GM12873 (cell line): ENCODE measurements at regions not wholly inside any gene's neighbourhood (a gene's known extent, or its start where the extent isn't known, plus 50 kb on each side); places are given as distances from the start of the nearest gene placed in this dataset.

Experiments
- TF ChIP-seq, protein P1 (sequence below): IDR thresholded peaks from 2 replicates; pipeline ENCODE4 v1.5.1; 2012; ENCODE audit warnings: low read depth, mild to moderate bottlenecking, moderate library complexity, low read length, control low read depth; ENCODE audit not compliant: insufficient read depth; ENCODE audit errors: missing control alignments

DNA sequence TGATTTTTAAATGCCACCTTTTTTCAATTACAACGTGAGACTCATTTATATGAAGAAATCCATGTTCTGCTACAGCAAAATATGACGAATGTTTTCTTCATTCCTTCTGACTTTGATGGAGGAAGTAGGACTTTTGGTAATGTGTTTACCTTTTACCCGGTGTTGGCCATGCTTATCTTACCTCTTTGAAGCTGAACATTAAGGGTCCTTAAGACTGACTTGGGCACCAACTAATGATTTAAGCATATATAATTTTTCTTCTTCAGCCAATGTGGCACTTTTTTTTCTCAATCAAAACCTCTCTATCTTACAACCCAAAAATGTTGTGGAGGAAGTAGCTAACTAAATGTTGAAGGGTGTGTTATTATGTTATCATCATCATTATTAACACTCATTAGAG is 337.5 kb downstream of the EPHA7 start:
- TF ChIP-seq, protein P1, sequence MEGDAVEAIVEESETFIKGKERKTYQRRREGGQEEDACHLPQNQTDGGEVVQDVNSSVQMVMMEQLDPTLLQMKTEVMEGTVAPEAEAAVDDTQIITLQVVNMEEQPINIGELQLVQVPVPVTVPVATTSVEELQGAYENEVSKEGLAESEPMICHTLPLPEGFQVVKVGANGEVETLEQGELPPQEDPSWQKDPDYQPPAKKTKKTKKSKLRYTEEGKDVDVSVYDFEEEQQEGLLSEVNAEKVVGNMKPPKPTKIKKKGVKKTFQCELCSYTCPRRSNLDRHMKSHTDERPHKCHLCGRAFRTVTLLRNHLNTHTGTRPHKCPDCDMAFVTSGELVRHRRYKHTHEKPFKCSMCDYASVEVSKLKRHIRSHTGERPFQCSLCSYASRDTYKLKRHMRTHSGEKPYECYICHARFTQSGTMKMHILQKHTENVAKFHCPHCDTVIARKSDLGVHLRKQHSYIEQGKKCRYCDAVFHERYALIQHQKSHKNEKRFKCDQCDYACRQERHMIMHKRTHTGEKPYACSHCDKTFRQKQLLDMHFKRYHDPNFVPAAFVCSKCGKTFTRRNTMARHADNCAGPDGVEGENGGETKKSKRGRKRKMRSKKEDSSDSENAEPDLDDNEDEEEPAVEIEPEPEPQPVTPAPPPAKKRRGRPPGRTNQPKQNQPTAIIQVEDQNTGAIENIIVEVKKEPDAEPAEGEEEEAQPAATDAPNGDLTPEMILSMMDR, result no peak

DNA sequence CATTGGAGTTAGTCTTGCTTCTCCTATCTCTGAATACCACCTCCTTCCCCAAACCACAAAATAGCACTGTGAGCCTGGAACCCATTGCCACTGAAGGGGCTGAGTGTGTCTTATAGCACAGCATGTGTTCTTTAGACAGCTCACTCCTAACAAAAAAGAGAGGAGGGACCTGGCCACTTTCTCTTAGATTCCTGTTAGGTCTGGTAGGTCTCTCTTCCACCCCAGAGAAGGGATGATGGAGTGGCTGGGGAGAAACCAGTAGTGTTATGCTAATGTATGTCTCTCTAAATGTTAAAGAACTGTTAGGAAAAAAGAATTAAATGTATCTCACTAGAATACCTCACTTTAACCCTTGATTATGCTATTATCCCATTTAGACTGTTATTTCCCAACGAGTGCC is 340.3 kb downstream of the EPHA7 start:
- TF ChIP-seq, protein P1, result no peak

DNA sequence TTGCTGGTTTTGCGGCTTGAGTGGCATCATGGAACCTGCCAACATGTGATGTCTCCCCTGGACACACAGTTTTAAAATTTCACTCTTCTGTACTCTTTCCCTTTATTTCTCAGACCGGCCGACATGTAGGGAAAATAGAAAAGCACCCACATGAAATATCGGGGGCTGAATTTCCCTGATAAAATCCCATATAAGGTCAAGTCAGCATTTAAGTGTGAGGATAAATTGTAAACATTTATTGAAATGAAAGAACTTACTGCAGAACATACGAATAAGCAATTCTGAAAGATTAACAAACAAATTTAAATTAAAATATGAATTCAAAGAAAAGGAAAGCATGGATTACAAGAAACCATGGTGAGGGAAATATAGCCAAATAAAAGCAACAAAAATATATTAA is 345.5 kb downstream of the EPHA7 start:
- TF ChIP-seq, protein P1, result no peak

DNA sequence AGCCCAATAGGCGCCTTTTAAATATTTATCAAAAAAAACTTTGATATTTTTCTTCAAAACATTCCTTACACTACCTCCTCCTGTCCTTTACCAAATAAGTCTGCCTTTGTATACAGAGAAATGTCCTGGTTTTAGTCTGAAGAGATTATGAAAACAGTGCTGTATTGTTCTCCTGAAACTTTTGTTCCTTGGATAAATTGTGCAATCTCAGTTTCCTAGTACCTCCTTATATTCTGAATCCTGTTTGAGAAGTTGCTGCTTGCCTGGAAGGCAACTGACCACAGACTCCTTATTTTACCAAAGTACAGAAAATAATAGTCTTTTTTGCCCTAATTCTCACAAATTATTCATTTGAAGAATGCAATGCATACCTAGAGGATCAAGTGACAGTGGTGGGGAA is 349.5 kb downstream of the EPHA7 start:
- TF ChIP-seq, protein P1, result no peak

DNA sequence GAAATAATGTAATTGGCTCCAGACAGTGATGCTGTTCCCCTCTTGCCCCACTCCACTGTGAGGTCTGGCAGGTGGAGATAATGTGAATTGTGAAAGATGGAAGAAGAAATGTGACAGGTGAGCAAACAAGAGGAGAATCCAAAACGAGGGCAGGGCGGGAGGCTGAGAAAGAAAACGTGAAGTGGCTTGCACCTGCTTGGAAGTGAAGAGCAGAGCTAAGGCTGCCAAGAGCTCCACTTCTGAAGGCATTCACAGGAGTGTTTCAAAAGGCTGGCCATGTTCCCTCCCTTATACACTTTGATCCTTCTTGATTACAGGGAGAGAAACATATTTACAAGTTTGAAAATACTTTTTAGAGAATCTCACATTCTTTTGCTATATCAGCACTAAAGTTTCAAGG is 359.4 kb downstream of the EPHA7 start:
- TF ChIP-seq, protein P1, result no peak

DNA sequence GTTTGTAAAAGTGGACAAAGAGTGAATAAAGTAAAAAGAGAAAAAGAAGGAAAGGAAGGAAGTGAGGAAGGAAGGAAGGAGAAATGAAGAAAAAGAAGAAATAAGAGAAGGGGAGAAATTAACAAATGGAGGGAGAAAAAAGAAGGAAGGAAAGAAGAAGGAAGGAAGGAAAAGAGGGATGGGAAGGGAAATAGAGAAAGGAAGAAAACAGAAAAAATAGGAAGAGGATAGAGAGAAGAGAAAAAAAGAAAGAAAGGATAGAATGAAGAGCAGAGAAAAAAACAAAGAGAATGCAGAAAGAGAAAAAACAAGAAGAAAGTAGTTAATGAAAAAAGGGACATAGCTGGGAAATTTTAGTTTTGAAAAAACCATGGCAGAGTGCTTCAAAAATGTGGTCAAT is 361.8 kb downstream of the EPHA7 start:
- TF ChIP-seq, protein P1, result no peak

DNA sequence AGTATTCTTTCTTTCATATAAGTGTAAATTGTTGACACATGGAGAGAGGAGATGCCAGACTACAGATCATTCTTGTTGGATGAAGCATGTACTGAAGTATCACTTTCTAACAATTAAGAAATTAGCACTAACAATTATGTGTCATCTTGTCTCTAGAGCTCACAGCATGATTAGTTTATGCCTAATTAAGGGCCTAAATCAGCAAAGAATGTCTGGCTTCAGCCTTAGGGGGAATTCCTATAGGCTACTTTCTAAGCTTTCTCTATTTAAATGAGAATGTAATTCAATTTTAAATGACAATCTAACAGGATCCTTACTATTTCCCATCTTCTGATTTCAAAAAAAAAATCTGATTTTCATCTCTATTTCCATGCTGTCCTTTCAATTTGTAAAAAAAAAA is 371.0 kb downstream of the EPHA7 start:
- TF ChIP-seq, protein P1, result no peak

DNA sequence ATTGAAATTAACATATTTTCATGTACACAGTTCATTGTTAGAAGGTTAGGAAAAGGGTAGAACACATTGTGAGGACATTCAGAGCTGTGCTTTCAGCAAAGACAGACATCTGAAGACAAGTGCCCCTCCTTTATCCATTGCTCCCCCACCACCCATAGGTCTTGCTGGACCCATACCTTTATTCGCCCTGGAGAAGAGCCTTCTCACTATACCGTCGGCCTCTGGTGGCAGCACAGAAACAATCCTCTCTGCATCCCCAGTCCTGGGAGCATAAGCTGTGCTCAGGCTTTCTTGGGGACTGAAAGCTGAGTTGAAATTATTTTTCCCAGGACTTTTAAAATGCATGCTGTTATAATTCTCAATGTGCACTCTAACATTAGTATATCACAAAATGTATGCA is 372.3 kb downstream of the EPHA7 start:
- TF ChIP-seq, protein P1, result no peak
